ENCODE measurements at regions not wholly inside any gene's neighbourhood (a gene's known extent, or its start where the extent isn't known, plus 50 kb on each side); places are given as distances from the start of the nearest gene placed in this dataset.
A peak's percentile ranks its signal among the peaks of the same experiment; 100 is the strongest.
"Not testable (repeated sequence)": the region's sequence is repeated elsewhere in the genome, so short reads cannot be mapped to it uniquely, and the experiment has no call there.

- ChIA-PET POLR2A (ENCODE audit: low non-redundant PET) (no interaction called here), CTCF (interaction anchor here (1.6 kb wide), 1 partner anchor 67 kb away, joined by 3 read pairs; no protein-coding TSS in a partner anchor)
- DNase-seq (ENCODE audit: low spot score), result peak; percentile 77
- no peak overlapping the region for H3K27ac ChIP-seq
- no peak for TF ChIP-seq CTCF (conservative IDR thresholded peaks at IDR 0.05; ENCODE audit: low read depth)
These were observed 185.8 kb upstream of the TENT5A start for GRCh38 chr6:81938014-81938856.

DNA sequence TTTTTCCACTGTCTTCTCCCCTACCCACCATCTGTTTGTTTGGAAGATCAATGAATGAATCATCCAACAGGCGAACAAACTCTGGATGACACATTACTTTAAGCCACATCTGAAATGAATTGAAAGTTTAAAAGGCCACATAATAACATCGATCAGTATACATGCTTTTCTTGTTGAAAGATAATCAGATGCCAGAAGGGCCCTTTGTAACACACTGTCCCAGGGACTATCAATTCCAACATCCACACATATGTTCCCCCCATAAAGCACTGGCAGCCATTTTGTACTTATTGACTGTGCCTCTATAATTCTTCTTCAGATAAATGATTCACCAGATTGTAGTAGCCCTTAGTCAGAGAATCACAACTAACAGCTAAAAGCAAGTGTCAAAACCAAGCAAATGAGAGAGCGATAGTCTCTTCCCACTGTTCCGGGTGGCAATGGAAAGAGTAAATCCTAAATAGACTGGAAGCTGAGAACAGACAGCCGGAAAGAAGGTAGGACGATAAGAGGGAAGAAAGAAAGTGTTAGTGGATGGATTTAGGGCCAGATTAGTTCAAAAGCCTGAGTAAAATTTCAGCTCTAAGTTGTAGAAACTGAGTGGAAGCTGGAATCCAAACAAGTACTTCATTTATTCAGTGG, 184.9 kb upstream of the TENT5A start:
- no peak for DNase-seq (ENCODE audit: low spot score)
- ChIA-PET POLR2A (ENCODE audit: low non-redundant PET) (no interaction called here), CTCF (interaction anchor here (0.8 kb wide), 1 partner anchor 69 kb away, joined by 4 read pairs; no protein-coding TSS in a partner anchor)
- H3K27ac ChIP-seq, result no peak overlapping the region
- TF ChIP-seq CTCF (conservative IDR thresholded peaks at IDR 0.05; ENCODE audit: low read depth), result no peak

- TF ChIP-seq CTCF (conservative IDR thresholded peaks at IDR 0.05; ENCODE audit: low read depth), result no peak
- DNase-seq (ENCODE audit: low spot score), result no peak
- ChIA-PET CTCF (no interaction called here), POLR2A (ENCODE audit: low non-redundant PET) (no interaction called here)
- no peak overlapping the region for H3K27ac ChIP-seq
These were observed 182.5 kb upstream of the TENT5A start for GRCh38 chr6:81934936-81935335.

- no peak for TF ChIP-seq CTCF (conservative IDR thresholded peaks at IDR 0.05; ENCODE audit: low read depth)
- ChIA-PET POLR2A (ENCODE audit: low non-redundant PET) (no interaction called here), CTCF (no interaction called here)
- no peak for DNase-seq (ENCODE audit: low spot score)
- H3K27ac ChIP-seq, result no peak overlapping the region
These were observed 181.1 kb upstream of the TENT5A start for GRCh38 chr6:81933608-81934051.

DNA sequence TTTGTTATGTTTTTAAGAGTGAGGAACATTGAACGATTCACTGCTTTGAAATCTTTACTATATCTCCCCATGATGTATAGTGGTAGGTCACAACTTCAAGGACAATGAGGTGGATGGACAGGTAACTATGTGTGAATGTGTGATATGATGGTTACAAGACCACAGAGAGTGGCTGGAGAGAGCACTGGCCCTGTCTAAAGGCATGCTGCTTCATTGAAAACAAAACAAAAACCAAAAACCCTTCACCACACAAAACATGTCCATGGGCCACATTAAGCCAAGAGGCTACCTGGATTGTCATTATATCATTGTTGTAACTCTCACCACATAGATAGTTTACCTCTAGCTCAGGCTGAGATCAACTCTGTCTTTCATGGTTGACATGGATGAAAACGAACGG, 180.6 kb upstream of the TENT5A start:
- ChIA-PET POLR2A (ENCODE audit: low non-redundant PET) (no interaction called here), CTCF (no interaction called here)
- no peak for DNase-seq (ENCODE audit: low spot score)
- TF ChIP-seq CTCF (conservative IDR thresholded peaks at IDR 0.05; ENCODE audit: low read depth), result no peak
- H3K27ac ChIP-seq, result no peak overlapping the region

- POLR2A ChIA-PET (ENCODE audit: low non-redundant PET); H3K27ac ChIP-seq; CTCF ChIA-PET; DNase-seq (ENCODE audit: low spot score): not testable (repeated sequence)
These were observed 180.0 kb upstream of the TENT5A start for GRCh38 chr6:81932448-81932847.

DNA sequence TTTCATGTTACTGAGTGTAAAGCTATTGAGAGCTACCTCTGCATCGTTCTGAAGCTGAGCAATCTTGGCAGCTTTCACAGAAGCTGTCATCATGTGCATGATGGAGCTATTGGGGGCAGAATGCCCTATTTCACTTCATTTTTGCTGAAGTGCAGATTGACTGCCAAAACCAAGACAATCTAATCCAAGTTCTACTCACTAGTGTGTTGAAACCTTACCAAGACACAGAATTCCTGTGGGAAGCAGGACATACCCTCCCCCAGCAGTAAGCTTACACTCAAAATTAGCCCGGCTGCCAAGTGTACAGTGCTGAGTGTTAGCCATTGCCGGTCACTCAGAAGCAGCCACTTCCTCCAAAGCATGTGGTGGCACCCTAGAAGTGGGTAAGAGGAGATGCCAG, 177.3 kb upstream of the TENT5A start:
- DNase-seq (ENCODE audit: low spot score), result no peak
- H3K27ac ChIP-seq, result no peak overlapping the region
- TF ChIP-seq CTCF (conservative IDR thresholded peaks at IDR 0.05; ENCODE audit: low read depth), result no peak
- CTCF ChIA-PET, result no interaction called here
- POLR2A ChIA-PET (ENCODE audit: low non-redundant PET), result no interaction called here
